A549 (cell line): ENCODE measurements at regions not wholly inside any gene's neighbourhood (a gene's known extent, or its start where the extent isn't known, plus 50 kb on each side); places are given as distances from the start of the nearest gene placed in this dataset.

Experiments
- CTCF ChIP-seq: fragments of >200 bp; sonication (Bioruptor Twin); formaldehyde crosslinking; IDR thresholded peaks from 3 replicates; pipeline ENCODE4 v1.5.1; 2016
- HOXA7 ChIP-seq: fragments of 250-450 bp; sonication (Bioruptor Pico); IDR thresholded peaks from 2 replicates; pipeline ENCODE4 v1.5.0; 2020; ENCODE audit warnings: mild to moderate bottlenecking, moderate library complexity
- MAZ ChIP-seq: fragments of 150-350 bp; IDR thresholded peaks from 2 replicates; pipeline ENCODE4 v1.6.1; 2014; ENCODE audit warnings: antibody characterized with exemption, low read depth, low read length, borderline replicate concordance
- POLR2A ChIP-seq: IDR thresholded peaks from 2 replicates; pipeline ENCODE4 v1.6.1; 2012; ENCODE audit warnings: mild to moderate bottlenecking, low read length
- TF ChIP-seq, protein P1 (sequence below): fragments of 450-650 bp; IDR thresholded peaks from 2 replicates; pipeline ENCODE4 v1.6.1; 2014; ENCODE audit warnings: antibody characterized with exemption

GRCh38 chr9:102085548-102085947, 347.1 kb upstream of the GRIN3A start:
- TF ChIP-seq CTCF, result no peak
- no peak for TF ChIP-seq MAZ
- no peak for TF ChIP-seq POLR2A
- no peak for TF ChIP-seq HOXA7 (CRISPR knock-in tag)
- TF ChIP-seq, protein P1, sequence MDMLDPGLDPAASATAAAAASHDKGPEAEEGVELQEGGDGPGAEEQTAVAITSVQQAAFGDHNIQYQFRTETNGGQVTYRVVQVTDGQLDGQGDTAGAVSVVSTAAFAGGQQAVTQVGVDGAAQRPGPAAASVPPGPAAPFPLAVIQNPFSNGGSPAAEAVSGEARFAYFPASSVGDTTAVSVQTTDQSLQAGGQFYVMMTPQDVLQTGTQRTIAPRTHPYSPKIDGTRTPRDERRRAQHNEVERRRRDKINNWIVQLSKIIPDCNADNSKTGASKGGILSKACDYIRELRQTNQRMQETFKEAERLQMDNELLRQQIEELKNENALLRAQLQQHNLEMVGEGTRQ, result no peak
